HUES6 (cell line): ENCODE measurements at regions not wholly inside any gene's neighbourhood (a gene's known extent, or its start where the extent isn't known, plus 50 kb on each side); places are given as distances from the start of the nearest gene placed in this dataset.

Source experiments
- H3K27ac ChIP-seq: 2 replicates; pipeline ENCODE4 v1.7.0; 2013; ENCODE audit warnings: low read depth, mild to moderate bottlenecking, low read length, inconsistent platforms
- H3K27me3 ChIP-seq: 2 replicates; pipeline ENCODE4 v1.6.1; 2013; ENCODE audit warnings: low read length; ENCODE audit not compliant: control insufficient read depth, insufficient read depth
- H3K36me3 ChIP-seq: 2 replicates; pipeline ENCODE4 v1.6.1; 2013; ENCODE audit warnings: low read length; ENCODE audit not compliant: control insufficient read depth, insufficient read depth
- H3K4me1 ChIP-seq: 2 replicates; pipeline ENCODE4 v1.6.1; 2013; ENCODE audit warnings: low read length; ENCODE audit not compliant: control insufficient read depth, insufficient read depth
- H3K4me3 ChIP-seq: 2 replicates; pipeline ENCODE4 v1.5.1; 2013; ENCODE audit warnings: low read depth, low read length
- H3K9ac ChIP-seq: one replicate; pipeline ENCODE4 v1.6.1; 2013; ENCODE audit warnings: mild to moderate bottlenecking, low read length
- H3K9me3 ChIP-seq: 2 replicates; pipeline ENCODE4 v1.6.1; 2013; ENCODE audit warnings: low read depth, low read length; ENCODE audit not compliant: control insufficient read depth, insufficient read depth

- H3K4me3 ChIP-seq, result no peak overlapping the region
Measured at GRCh38 chr17:37827905-37828650, 83.2 kb upstream of the HNF1B start.

GRCh38 chr17:37826497-37827430 lies 81.9 kb upstream of the HNF1B start:
- no peak overlapping the region for H3K4me3 ChIP-seq
- H3K4me1 ChIP-seq, result peaks cover 34% of the 10 kb centered on the region
- H3K36me3 ChIP-seq, result no peaks in the 10 kb centered on the region
- H3K27ac ChIP-seq, result no peak overlapping the region
- H3K27me3 ChIP-seq, result no peaks in the 10 kb centered on the region
- H3K9ac ChIP-seq, result no peak overlapping the region
- no peaks in the 10 kb centered on the region for H3K9me3 ChIP-seq

More at GRCh38 chr17:37827905-37828650, 83.2 kb upstream of the HNF1B start:
- H3K4me1 ChIP-seq, result peaks cover 34% of the 10 kb centered on the region
- H3K9me3 ChIP-seq, result no peaks in the 10 kb centered on the region
- no peaks in the 10 kb centered on the region for H3K27me3 ChIP-seq
- no peaks in the 10 kb centered on the region for H3K36me3 ChIP-seq
- no peak overlapping the region for H3K9ac ChIP-seq
- H3K27ac ChIP-seq, result no peak overlapping the region

GRCh38 chr17:37825851-37826250 lies 81.0 kb upstream of the HNF1B start:
- Histone ChIP-seq H3K27ac (no peak overlapping the region), H3K9ac (no peak overlapping the region), H3K4me3 (no peak overlapping the region), H3K4me1 (peaks cover 34% of the 10 kb centered on the region), H3K36me3 (no peaks in the 10 kb centered on the region), H3K27me3 (no peaks in the 10 kb centered on the region), H3K9me3 (no peaks in the 10 kb centered on the region)

- Histone ChIP-seq H3K4me1 (peaks cover 29% of the 10 kb centered on the region), H3K9ac (no peak overlapping the region), H3K4me3 (no peak overlapping the region), H3K27me3 (no peaks in the 10 kb centered on the region), H3K9me3 (no peaks in the 10 kb centered on the region), H3K36me3 (no peaks in the 10 kb centered on the region), H3K27ac (no peak overlapping the region)
Measured at GRCh38 chr17:37824534-37825485, 80.0 kb upstream of the HNF1B start.

- no peaks in the 10 kb centered on the region for H3K27me3 ChIP-seq
- H3K27ac ChIP-seq, result no peak overlapping the region
- H3K36me3 ChIP-seq, result no peaks in the 10 kb centered on the region
- H3K9me3 ChIP-seq, result no peaks in the 10 kb centered on the region
- no peak overlapping the region for H3K9ac ChIP-seq
- peaks cover 24% of the 10 kb centered on the region for H3K4me1 ChIP-seq
- H3K4me3 ChIP-seq, result no peak overlapping the region
Measured at GRCh38 chr17:37823996-37824395, 79.1 kb upstream of the HNF1B start.

GRCh38 chr17:37820995-37821713 lies 76.3 kb upstream of the HNF1B start:
- no peak overlapping the region for H3K27ac ChIP-seq
- no peak overlapping the region for H3K9ac ChIP-seq
- H3K27me3 ChIP-seq, result no peaks in the 10 kb centered on the region
- H3K4me1 ChIP-seq, result peaks cover 15% of the 10 kb centered on the region
- H3K36me3 ChIP-seq, result no peaks in the 10 kb centered on the region
- H3K9me3 ChIP-seq, result no peaks in the 10 kb centered on the region
- no peak overlapping the region for H3K4me3 ChIP-seq

GRCh38 chr17:37820313-37820994 lies 75.6 kb upstream of the HNF1B start:
- Histone ChIP-seq H3K9ac (no peak overlapping the region), H3K27ac (no peak overlapping the region), H3K36me3 (no peaks in the 10 kb centered on the region), H3K9me3 (no peaks in the 10 kb centered on the region), H3K27me3 (no peaks in the 10 kb centered on the region), H3K4me3 (no peak overlapping the region), H3K4me1 (peaks cover 11% of the 10 kb centered on the region)

GRCh38 chr17:37818689-37819088 lies 73.8 kb upstream of the HNF1B start:
- Histone ChIP-seq H3K4me3 (no peak overlapping the region), H3K9me3 (no peaks in the 10 kb centered on the region), H3K36me3 (no peaks in the 10 kb centered on the region), H3K27me3 (no peaks in the 10 kb centered on the region), H3K27ac (no peak overlapping the region), H3K4me1 (peaks cover 3% of the 10 kb centered on the region; the same call in 1 of the 2 replicates), H3K9ac (no peak overlapping the region)

- Histone ChIP-seq H3K36me3 (no peaks in the 10 kb centered on the region), H3K4me1 (peaks cover 5% of the 10 kb centered on the region; the same call in 1 of the 2 replicates), H3K27ac (no peak overlapping the region), H3K9me3 (no peaks in the 10 kb centered on the region), H3K4me3 (no peak overlapping the region), H3K9ac (no peak overlapping the region), H3K27me3 (no peaks in the 10 kb centered on the region)
Measured at GRCh38 chr17:37816950-37817349, 72.1 kb upstream of the HNF1B start.

- Histone ChIP-seq H3K4me3 (no peak overlapping the region), H3K9ac (no peak overlapping the region), H3K4me1 (peaks cover 5% of the 10 kb centered on the region; the same call in 1 of the 2 replicates), H3K27ac (no peak overlapping the region), H3K36me3 (no peaks in the 10 kb centered on the region), H3K27me3 (no peaks in the 10 kb centered on the region), H3K9me3 (no peaks in the 10 kb centered on the region)
Measured at GRCh38 chr17:37815536-37815935, 70.7 kb upstream of the HNF1B start.
